NCI-H748 (cell line): ENCODE measurements at regions not wholly inside any gene's neighbourhood (a gene's known extent, or its start where the extent isn't known, plus 50 kb on each side); places are given as distances from the start of the nearest gene placed in this dataset.

Source experiments
- DNase-seq: peaks from one replicate; lab custom pipeline; 2025; ENCODE audit not compliant: unreplicated experiment; lab: John Stamatoyannopoulos, UW

GRCh38 chr4:156710365-156711192, 261.0 kb downstream of the PDGFC start:
- DNase-seq: no peak

- DNase-seq: no peak
Observed at GRCh38 chr4:156705311-156705710, 266.3 kb downstream of the PDGFC start.

- DNase-seq: no peak
Observed at GRCh38 chr4:156695163-156695562, 276.4 kb downstream of the PDGFC start.

- no peak for DNase-seq
Observed at GRCh38 chr4:156694413-156694812, 277.2 kb downstream of the PDGFC start.

DNA sequence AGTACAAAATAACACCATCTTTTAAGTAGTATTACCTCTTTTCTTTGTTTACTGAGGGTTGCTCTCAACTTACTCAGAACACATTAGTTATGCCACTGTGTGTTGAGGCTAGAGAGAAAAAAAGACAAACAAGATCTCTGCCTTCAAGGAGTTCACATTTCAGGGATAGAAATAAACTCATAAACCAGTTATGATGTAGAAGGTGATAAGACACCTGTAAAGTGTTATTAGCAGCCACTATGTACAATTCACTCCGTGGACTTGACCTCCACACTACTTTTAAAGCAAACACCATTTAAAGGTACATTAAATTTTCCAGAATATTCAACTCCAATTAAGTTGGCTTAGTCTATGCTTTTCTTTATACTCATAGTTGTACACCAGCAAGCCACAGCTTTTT, 278.0 kb downstream of the PDGFC start:
- DNase-seq: no peak

- no peak for DNase-seq
Observed at GRCh38 chr4:156692016-156692415, 279.6 kb downstream of the PDGFC start.

GRCh38 chr4:156690572-156690971, 281.0 kb downstream of the PDGFC start:
- DNase-seq: no peak

DNA sequence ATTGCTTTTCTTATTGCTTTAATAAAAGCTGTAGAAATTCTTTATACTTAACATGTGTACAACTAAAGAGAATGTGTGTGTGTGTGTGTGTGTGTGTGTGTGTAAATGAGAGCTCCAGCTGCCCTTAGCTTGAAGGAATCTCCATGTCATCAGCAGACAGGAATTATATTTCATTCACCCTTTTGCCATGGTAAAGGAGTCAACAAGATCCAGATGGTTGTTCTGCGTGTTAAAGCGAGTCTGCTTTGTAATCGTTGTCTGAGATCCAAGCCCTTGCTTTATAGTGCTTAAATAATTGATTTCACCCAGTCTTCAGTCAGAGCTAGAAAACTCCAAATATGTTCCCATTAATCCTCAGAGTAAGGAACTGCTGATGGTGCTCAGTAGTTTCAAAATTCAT, 285.5 kb downstream of the PDGFC start:
- DNase-seq: no peak

- no peak for DNase-seq
Observed at GRCh38 chr4:156685308-156685707, 286.3 kb downstream of the PDGFC start.

GRCh38 chr4:156677656-156678055, 293.9 kb downstream of the PDGFC start:
- DNase-seq: no peak

GRCh38 chr4:156677131-156677531, 294.5 kb downstream of the PDGFC start:
- DNase-seq: peak; percentile 52

DNA sequence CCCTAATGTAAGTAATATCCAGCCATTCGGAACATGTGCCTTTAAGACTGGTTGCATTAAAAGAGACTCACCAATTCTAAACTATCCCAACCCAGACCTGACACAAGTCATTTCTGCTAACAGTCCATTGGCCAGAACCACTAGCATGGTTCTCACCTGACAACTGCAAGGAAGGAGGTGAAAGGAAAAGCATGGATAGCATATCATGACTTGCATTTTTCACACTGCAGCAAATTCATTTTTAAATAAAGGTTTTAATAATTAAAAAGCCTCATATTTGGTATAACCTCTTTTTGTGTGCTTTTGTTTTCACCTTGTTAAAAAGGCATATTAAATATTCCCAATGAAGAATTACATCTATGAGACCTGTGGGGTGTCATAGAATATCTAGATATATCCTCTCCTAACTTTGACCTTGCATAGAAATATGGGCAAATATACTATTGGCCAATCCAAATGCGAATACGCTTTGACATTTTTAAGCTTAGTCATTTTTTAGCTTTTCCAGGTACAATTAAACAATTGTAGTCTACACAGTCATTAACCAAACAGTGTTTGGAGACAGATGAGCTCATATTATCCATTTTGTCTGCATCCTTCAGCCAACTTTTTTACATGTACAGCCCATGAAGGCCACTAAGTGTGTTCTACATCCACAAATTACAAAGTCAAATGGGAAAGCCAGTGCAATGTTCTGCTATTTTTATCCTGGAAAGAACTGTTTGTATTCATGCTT, 295.3 kb downstream of the PDGFC start:
- DNase-seq: no peak

GRCh38 chr4:156673483-156673882, 298.1 kb downstream of the PDGFC start:
- DNase-seq: no peak

DNA sequence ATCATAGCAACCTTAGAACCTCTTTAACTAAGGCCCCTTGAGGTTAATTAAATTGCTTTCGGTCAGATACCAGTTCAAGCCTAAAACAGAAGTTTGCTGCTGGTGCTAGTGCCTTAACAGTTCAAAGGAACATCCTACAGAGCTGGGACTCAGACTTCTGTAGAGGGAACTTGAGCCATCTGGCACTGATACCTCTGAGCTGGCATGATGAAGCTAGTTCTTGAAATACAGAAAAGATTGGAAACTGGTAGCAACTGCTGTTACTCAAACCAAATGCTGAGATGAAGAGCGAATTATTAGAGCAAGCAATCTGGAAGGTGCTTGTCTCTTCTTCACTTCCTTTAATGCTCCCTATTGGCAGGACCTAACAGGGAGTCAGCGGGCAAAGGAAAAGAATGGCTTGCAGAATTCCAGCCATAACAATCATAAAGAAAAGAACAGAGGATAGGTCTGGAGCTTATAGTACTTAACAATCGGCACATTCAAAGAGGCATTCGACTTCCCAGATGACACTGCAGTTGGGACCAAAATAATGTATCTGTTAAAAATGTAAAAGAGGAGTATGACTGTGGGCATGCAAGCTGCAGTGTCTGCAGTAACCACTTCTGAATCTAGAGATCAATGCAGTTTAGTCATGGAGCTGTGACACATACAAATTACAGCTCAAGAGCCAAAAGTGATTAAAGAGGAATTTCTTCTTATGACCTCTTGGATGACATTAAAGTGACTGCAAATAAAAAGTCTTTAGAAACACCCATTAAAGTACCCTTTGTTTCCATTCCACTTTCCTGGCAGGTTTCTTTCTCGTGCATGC, 298.9 kb downstream of the PDGFC start:
- peak; percentile 2 for DNase-seq

DNA sequence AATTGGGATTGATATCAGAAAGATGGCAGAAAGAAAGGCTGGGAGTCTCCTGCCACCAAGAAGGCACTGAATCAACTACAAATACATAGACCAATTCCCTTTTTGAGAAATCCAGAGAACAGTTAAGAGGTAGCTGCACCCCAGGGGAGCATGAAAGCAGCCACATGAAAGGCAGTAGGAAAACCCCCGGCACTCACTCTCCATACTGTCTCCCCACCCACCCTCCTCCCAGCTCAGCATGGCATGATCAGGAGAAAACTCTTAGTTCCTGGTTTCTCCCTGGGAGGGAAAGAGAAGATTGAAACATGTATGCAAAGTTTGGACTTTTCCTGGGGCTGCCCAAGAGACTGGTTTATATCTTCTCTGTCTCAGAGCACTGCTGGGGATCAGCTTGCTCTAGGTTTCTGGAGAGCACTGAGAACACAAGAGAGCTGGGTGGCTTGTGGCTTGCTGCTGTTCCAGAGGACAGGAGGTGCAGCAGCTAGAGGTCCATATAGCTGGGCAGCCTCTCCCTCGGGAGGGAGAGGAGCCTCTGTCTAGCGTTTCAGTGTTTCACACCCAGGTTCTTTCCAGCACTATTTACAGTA, 305.7 kb downstream of the PDGFC start:
- no peak for DNase-seq

- peak; percentile 14 for DNase-seq
Observed at GRCh38 chr4:156663663-156664062, 307.9 kb downstream of the PDGFC start.

DNA sequence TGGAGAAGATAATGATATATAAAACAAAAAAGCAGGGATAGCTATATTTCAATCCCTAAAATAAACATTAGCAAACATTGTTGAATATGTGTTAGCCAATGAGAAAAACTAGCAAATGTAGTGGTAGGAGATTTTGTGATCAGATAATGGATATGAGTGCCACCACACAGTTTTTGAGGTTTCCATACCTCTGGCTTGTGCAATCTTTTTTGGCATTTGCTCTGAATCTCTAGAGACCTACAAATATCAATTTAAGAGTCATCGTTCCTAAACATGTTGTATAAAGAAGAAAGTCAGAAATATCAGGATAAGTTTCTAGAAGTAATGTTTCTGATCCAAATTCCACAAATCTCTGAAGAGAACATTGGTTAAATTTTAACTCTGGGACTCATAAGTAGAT, 308.7 kb downstream of the PDGFC start:
- DNase-seq: no peak

GRCh38 chr4:156661555-156661954, 310.0 kb downstream of the PDGFC start:
- no peak for DNase-seq

DNA sequence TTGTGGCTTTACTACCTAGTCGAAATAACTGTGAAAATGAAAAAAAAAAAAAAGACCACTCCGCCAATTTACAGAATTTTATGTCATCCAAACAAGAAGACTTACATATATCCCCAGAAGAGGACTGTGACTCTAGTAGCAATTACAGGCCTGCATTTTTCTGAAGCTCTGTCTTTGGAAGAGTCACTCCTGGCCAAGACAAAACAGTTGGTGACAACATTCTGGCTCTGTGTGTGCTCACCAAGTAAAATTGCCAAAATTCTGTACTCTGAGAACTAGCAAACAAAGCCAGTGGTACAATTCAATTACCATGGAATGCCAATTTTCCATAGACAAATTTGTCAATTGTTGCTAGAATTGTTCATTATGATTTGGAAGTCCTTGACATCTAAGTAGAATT, 311.1 kb downstream of the PDGFC start:
- DNase-seq: no peak

DNA sequence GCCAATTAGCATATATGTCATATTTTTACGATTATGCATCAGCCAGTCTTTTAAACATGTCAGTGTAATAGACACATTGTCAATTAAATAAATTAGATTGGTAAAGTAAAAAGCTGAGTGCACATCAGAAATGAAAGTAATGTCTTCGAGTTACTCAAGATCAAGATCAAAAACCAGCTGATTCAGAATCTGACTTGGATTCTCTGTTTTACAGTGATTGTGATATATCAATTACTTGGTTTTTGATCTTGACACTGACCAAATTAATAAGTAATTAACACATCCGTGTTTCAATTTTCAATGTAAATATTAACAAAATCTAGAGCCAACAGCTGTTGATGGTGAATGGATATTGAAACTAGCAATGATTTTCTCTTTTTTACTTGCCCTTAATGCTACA, 311.6 kb downstream of the PDGFC start:
- no peak for DNase-seq

GRCh38 chr4:156659570-156659969, 312.0 kb downstream of the PDGFC start:
- DNase-seq: no peak
